WERI-Rb-1 (cell line): ENCODE measurements at regions not wholly inside any gene's neighbourhood (a gene's known extent, or its start where the extent isn't known, plus 50 kb on each side); places are given as distances from the start of the nearest gene placed in this dataset.

ENCODE experiments used
- DNase-seq: peaks from one replicate; pipeline ENCODE4 v3.0.0-alpha.2; 2020
- H3K27ac ChIP-seq: fragments of 250-450 bp; sonication (Bioruptor Pico); 2 replicates; pipeline ENCODE4 v1.5.1; 2020; ENCODE audit warnings: mild to moderate bottlenecking, moderate library complexity
- H3K27me3 ChIP-seq: fragments of 250-450 bp; sonication (Bioruptor Pico); 2 replicates; pipeline ENCODE4 v1.5.1; 2021; ENCODE audit warnings: mild to moderate bottlenecking, low read depth, moderate library complexity; ENCODE audit not compliant: insufficient read depth, severe bottlenecking
- H3K36me3 ChIP-seq: fragments of 250-450 bp; sonication (Bioruptor Pico); 2 replicates; pipeline ENCODE4 v1.5.1; 2020; ENCODE audit warnings: mild to moderate bottlenecking, moderate library complexity
- H3K4me3 ChIP-seq: 2 replicates; pipeline ENCODE4 v1.5.1; 2011; ENCODE audit warnings: low read depth, mild to moderate bottlenecking, control low read depth, low read length
- H3K9me3 ChIP-seq: fragments of 250-450 bp; sonication (Bioruptor Pico); 2 replicates; pipeline ENCODE4 v1.5.1; 2021; ENCODE audit warnings: mild to moderate bottlenecking, moderate library complexity; ENCODE audit not compliant: severe bottlenecking
- CTCF ChIP-seq: IDR thresholded peaks from 2 replicates; pipeline ENCODE4 v1.5.1; 2011; ENCODE audit warnings: low read depth, mild to moderate bottlenecking, control low read depth, inconsistent platforms, low read length

- Histone ChIP-seq H3K9me3 (no peaks in the 10 kb centered on the region), H3K27me3 (peaks cover 61% of the 10 kb centered on the region), H3K27ac (no peak overlapping the region), H3K36me3 (no peaks in the 10 kb centered on the region), H3K4me3 (no peak overlapping the region)
- DNase-seq: no peak
- no peak for TF ChIP-seq CTCF
Observed at GRCh38 chr2:118634876-118635275, 212.6 kb downstream of the EN1 start.

GRCh38 chr2:118633371-118634018 lies 214.0 kb downstream of the EN1 start:
- no peak for DNase-seq
- H3K27ac ChIP-seq: no peak overlapping the region
- H3K4me3 ChIP-seq: no peak overlapping the region
- H3K9me3 ChIP-seq: no peaks in the 10 kb centered on the region
- no peaks in the 10 kb centered on the region for H3K36me3 ChIP-seq
- TF ChIP-seq CTCF: no peak
- H3K27me3 ChIP-seq: peaks cover 73% of the 10 kb centered on the region

GRCh38 chr2:118632921-118633320 lies 214.5 kb downstream of the EN1 start:
- Histone ChIP-seq H3K4me3 (no peak overlapping the region), H3K9me3 (no peaks in the 10 kb centered on the region), H3K27ac (no peak overlapping the region), H3K36me3 (no peaks in the 10 kb centered on the region), H3K27me3 (peaks cover 72% of the 10 kb centered on the region)
- no peak for DNase-seq
- TF ChIP-seq CTCF: no peak

GRCh38 chr2:118627156-118627555 lies 220.3 kb downstream of the EN1 start:
- H3K27me3 ChIP-seq: peaks cover 58% of the 10 kb centered on the region
- DNase-seq: no peak

GRCh38 chr2:118622913-118623312 lies 224.5 kb downstream of the EN1 start:
- peaks cover 69% of the 10 kb centered on the region for H3K27me3 ChIP-seq
- DNase-seq: no peak
- no peak overlapping the region for H3K4me3 ChIP-seq
- no peaks in the 10 kb centered on the region for H3K36me3 ChIP-seq
- no peak for TF ChIP-seq CTCF
- no peaks in the 10 kb centered on the region for H3K9me3 ChIP-seq
- H3K27ac ChIP-seq: no peak overlapping the region

More at GRCh38 chr2:118627156-118627555, 220.3 kb downstream of the EN1 start:
- H3K4me3 ChIP-seq: no peak overlapping the region
- no peak for TF ChIP-seq CTCF
- H3K9me3 ChIP-seq: no peaks in the 10 kb centered on the region
- H3K36me3 ChIP-seq: no peaks in the 10 kb centered on the region
- no peak overlapping the region for H3K27ac ChIP-seq

- DNase-seq: no peak
- H3K27me3 ChIP-seq: peaks cover 75% of the 10 kb centered on the region
- no peak overlapping the region for H3K27ac ChIP-seq
- no peak overlapping the region for H3K4me3 ChIP-seq
- no peaks in the 10 kb centered on the region for H3K9me3 ChIP-seq
- no peak for TF ChIP-seq CTCF
- H3K36me3 ChIP-seq: no peaks in the 10 kb centered on the region
Observed at GRCh38 chr2:118622108-118622507, 225.3 kb downstream of the EN1 start.
